GM18499 (cell line): ENCODE measurements at regions not wholly inside any gene's neighbourhood (a gene's known extent, or its start where the extent isn't known, plus 50 kb on each side); places are given as distances from the start of the nearest gene placed in this dataset.

Source experiments
- ATAC-seq: cut with Tn5 transposase; IDR thresholded peaks from one replicate; pipeline ENCODE4 v1.9.1; 2021; ENCODE audit warnings: moderate number of reproducible peaks; ENCODE audit not compliant: insufficient read depth, unreplicated experiment

DNA sequence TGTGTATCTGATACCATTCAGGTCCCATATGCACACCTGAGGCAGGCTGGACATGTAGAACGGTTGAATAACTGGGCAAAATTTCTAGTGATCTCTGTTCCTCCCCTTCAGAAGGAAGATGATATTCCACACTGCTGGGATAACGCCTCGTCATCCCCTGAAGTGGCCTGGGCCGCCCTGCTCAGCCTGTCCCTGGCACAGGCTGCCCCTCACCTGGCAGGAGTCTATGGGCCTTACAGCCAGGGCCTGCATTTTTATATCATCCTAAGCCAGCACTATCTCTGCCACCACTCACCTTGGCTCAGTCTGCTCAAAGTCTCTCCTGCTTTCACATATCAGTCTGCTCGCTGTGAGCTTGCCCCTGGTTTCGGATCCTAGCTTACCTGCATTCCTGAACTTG is 209.2 kb downstream of the CSNK2A3 start:
- no peak for ATAC-seq

DNA sequence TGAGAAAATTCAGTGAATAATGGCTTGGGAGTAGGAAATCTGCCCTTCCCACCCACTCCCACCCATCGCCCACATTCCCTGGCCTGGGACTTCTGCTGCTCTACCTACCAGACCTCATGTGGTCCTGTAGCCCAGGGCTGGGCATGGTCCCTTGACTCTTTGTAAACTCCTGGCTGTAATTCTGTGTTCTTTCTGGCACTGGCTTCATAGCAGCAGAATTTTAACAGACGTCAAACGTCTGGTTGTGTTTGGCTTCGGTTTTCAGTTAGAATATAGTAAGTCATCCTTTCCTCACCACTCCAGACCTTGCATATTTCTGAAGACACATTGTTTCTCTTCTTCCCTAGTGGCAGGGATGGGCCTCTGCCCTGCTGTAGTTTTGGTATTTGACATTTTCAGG is 210.6 kb downstream of the CSNK2A3 start:
- ATAC-seq, result no peak

- no peak for ATAC-seq
These were observed 212.0 kb downstream of the CSNK2A3 start for GRCh38 chr11:11141065-11141464.

GRCh38 chr11:11140510-11140909 is 212.5 kb downstream of the CSNK2A3 start:
- no peak for ATAC-seq

GRCh38 chr11:11137339-11137738 is 215.7 kb downstream of the CSNK2A3 start:
- ATAC-seq, result no peak

- no peak for ATAC-seq
These were observed 217.1 kb downstream of the CSNK2A3 start for GRCh38 chr11:11135820-11136476.

GRCh38 chr11:11129118-11129517 is 223.9 kb downstream of the CSNK2A3 start:
- ATAC-seq, result no peak

DNA sequence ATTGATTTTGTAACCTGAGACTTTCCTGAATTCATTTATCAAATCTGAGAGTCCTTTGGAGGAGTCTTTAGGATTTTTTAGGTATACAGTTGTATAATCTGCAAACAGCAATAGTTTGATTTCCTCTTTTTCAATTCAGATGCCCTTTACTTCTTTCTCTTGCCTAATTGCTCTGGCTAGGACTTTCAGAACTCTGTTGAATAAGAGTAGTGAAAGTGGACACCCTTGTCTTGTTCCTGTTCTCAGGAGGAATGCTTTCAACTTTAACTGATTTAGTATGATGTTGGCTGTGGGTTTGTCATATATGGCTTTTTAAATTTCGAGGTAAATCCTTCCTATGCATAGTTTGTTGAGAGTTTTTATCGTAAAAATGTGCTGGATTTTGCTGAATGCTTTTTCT is 227.4 kb downstream of the CSNK2A3 start:
- no peak for ATAC-seq

- no peak for ATAC-seq
These were observed 230.3 kb downstream of the CSNK2A3 start for GRCh38 chr11:11122749-11123148.

DNA sequence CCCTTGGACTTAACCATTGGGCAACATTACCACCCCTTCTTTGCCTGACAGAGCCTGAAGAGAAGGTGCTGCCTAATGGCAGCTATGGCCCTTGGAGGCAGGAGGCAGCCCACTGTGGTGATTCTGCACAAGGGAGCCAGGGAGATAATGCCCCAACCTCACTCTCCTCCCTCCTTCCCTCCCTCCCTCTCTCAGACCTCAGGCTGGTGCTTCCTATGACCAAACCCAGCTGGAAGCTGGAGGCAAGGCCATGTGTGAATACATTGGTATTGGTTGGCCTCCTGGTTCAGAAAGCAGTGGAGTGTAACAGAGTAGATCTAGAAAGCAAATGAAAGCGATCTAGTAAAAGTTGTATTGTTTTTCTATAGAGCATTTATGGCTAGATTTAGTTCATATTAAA is 233.1 kb downstream of the CSNK2A3 start:
- no peak for ATAC-seq

DNA sequence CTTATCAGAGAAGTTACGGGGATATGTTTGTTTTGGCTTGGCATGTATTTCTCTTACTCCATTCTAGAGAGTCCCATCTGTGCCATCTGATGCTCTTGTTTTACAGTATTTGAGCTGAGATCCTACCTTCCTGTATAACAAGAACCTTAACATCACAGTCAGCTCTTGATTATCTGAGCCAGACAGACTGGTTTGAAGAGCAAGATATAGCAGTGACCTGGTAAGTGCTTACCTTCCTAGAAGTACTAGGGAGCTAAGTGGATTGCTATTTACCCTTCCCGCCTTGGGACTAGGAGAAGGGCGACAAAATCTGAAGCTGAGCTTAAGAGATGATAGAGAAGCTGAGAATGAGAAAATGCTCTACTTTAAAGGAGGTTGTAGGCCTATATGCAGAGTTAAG is 235.3 kb downstream of the CSNK2A3 start:
- no peak for ATAC-seq

GRCh38 chr11:11115475-11115874 is 237.6 kb downstream of the CSNK2A3 start:
- no peak for ATAC-seq

GRCh38 chr11:11113626-11114025 is 239.4 kb downstream of the CSNK2A3 start:
- no peak for ATAC-seq

- ATAC-seq, result no peak
These were observed 245.0 kb downstream of the CSNK2A3 start for GRCh38 chr11:11108026-11108425.

DNA sequence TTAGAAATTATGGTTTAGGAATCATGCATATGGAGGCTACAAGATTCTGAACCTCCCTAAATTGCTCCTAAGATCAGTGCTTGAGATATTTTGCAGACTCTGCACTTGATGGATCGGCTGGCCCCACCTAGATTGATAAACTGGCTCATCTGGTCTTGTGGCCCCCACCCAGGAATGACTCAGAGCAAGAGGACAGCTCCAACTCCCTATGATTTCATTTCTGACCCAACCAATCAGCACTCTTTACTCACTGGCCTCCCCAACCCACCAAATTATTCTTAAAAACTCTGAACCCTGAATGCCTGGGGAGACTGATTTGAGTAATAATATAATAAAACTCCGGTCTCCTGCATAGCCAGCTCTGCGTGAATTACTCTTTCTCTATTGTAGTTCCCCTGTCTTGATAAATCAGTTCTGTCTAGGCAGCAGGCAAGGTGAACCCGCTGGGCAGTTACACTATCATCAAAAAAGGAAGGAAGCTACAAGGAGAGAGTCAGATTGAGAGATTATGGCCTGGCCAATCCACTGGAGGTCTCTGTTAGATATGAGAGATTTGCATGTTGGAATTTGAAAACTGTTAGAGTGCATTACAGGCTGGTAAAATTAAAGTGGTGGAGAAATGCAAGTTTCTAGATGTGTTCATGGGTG is 245.8 kb downstream of the CSNK2A3 start:
- no peak for ATAC-seq

DNA sequence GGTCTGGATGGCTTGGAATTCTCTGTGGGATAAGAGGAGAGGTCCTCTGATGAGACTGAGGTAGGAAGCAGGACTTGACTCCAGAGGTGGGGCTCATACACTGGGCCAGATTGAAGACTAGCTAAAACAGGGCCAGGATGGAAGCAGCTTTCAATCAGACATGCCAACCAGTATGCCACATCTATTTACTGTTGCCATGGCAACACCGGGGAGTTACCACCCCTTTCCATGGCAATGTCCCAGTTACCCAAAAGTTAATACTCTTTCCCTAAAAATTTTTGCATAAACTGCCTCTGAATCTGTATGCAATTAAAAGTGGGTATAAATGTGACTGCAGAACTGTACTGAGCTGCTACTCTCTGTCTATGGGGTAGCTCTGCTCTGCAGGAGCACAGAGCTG is 247.5 kb upstream of the ZBED5 start:
- ATAC-seq, result no peak

- ATAC-seq, result no peak
These were observed 238.2 kb upstream of the ZBED5 start for GRCh38 chr11:11095831-11096723.

DNA sequence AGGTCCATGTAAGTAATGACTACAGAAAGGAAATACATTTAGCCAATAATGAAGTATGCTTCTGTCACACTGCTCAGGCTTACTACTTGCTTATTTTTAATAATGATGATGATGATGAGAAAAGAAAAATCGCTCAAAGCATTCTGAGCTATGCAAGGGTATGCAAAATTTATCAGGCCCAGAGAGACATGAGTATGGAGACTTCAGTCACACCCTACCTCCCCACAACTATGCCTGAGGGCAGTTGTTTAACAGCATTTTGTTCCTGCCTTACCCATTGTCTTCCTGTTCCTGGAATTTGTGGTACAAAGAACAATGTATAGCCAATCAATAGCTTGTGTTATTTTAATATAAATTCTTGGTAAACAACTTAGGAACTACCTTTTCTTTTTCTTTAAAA is 232.6 kb upstream of the ZBED5 start:
- ATAC-seq, result no peak

- ATAC-seq, result no peak
These were observed 232.0 kb upstream of the ZBED5 start for GRCh38 chr11:11089805-11090204.

DNA sequence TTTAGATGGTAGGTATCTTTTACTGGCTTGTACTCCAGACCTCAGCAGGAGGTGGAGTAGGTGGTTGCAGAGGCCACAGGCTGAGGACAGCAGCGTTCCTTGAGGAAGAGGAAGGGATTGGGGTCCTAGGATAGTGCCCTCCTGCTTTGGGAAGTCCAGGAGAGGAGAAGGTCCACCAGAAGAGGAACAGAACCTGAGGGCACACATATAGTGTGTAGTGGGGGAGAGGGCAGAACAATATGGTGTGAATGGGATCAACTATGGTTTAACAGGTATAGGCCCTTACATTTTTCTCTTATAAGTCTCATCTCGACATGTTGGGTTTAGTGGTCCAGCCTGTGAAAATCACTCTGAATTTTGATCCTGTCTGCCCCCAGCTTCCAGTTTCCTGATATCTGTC is 229.1 kb upstream of the ZBED5 start:
- no peak for ATAC-seq

DNA sequence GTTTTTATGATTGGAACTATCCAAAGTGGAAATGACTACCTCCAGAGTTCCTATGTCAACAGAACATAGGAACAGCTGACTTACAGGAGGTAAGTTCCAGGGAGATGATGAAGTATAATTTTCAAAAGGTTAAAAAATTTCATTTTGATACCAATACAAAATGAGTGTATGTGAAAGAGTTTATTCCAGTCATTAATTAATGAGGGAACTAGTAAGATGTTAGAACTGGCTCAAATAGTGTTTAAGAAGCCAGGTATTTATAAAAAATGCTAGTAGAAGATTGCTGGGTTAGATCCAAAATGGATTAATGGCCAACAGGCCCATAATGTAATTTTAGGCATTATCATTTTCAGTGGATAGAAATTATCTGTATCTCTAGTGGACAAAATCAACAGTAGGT is 227.7 kb upstream of the ZBED5 start:
- no peak for ATAC-seq
